Immature natural killer cell (primary cell): ENCODE measurements at regions not wholly inside any gene's neighbourhood (a gene's known extent, or its start where the extent isn't known, plus 50 kb on each side); places are given as distances from the start of the nearest gene placed in this dataset.

Experiments
- DNase-seq, 3 donors: peaks; one replicate each; pipeline ENCODE4 v3.0.0; 2022; ENCODE audit warnings: mixed read lengths in 1 of 3
- H3K27ac Mint-ChIP-seq, 6 donors: one replicate each; pipeline ENCODE4 v1.8.0; 2020; ENCODE audit warnings: mixed read lengths in 6 of 6, mild to moderate bottlenecking in 5 of 6, inconsistent platforms in 4 of 6, moderate library complexity in 3 of 6
- H3K27me3 Mint-ChIP-seq, 3 donors: one replicate each; pipeline ENCODE4 v1.8.0; 2020 to 2021; ENCODE audit warnings: low read depth in 3 of 3, mild to moderate bottlenecking in 3 of 3, mixed read lengths in 3 of 3, moderate library complexity in 3 of 3, inconsistent platforms in 1 of 3
- H3K36me3 Mint-ChIP-seq, 3 donors: one replicate each; pipeline ENCODE4 v1.8.0; 2020; ENCODE audit warnings: mixed read lengths in 3 of 3, inconsistent platforms in 2 of 3, mild to moderate bottlenecking in 2 of 3
- H3K4me1 Mint-ChIP-seq, 2 donors: one replicate each; pipeline ENCODE4 v1.8.0; 2020; ENCODE audit warnings: inconsistent platforms in 2 of 2, mild to moderate bottlenecking in 2 of 2, mixed read lengths in 2 of 2, moderate library complexity in 1 of 2
- H3K4me3 Mint-ChIP-seq, 5 donors: one replicate each; pipeline ENCODE4 v1.8.0; 2020; ENCODE audit warnings: mild to moderate bottlenecking in 5 of 5, mixed read lengths in 5 of 5, inconsistent platforms in 3 of 5, moderate library complexity in 3 of 5
- H3K9me3 Mint-ChIP-seq, 6 donors: one replicate each; pipeline ENCODE4 v1.8.0; 2020; ENCODE audit warnings: mild to moderate bottlenecking in 6 of 6, mixed read lengths in 6 of 6, inconsistent platforms in 4 of 6, moderate library complexity in 3 of 6

DNA sequence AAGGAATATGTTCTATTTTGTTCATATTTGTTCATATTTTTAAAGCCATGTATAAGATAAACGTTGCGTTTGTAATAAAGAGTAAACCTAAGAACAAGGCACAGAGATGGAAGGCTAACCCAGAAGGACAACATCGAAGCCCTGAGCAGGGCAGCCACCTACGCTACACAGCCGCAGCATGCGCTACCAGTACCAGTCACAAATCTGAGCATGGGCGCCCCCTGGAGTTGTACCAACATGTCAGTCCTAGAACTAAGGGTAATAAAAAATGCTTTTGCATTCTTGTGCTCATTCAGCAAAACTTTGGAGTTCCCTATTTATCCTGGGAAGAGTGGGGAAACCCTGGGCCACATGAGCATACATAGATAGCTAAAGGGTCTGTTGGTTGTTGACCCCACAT lies 70.6 kb downstream of the PLEKHG1 start:
- Mint-ChIP-seq H3K4me1 (no peaks in the 10 kb centered on the region), H3K36me3 (no peaks in the 10 kb centered on the region), H3K4me3 (no peak overlapping the region), H3K27me3 (peaks cover 0 to 4% (median 0%) of the 10 kb centered on the region in 3 donors), H3K27ac (no peak overlapping the region), H3K9me3 (no peaks in the 10 kb centered on the region)
- no peak for DNase-seq

DNA sequence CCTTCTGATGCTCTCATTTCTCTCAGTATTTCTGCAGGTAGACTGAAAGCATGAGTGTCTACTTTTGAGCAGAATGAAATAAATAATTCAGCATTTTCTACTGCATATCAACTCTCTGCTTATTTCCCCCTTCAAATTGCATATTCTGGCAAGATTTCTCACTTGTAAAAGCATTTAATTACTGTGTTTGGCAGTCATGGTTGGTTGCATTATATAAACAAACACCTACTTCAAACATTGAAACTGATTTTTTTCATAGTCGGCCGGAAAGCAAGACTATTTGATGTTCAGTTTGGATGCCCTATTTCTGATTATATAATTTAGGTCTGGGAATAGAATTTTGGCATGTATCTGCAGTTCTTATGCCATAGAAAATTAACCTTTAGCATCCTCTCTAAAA lies 73.1 kb downstream of the PLEKHG1 start:
- Mint-ChIP-seq H3K4me3 (no peak overlapping the region), H3K36me3 (no peaks in the 10 kb centered on the region), H3K9me3 (no peaks in the 10 kb centered on the region), H3K4me1 (no peaks in the 10 kb centered on the region), H3K27me3 (peaks cover 0 to 7% (median 6%) of the 10 kb centered on the region in 3 donors), H3K27ac (no peak overlapping the region)
- DNase-seq: no peak

DNA sequence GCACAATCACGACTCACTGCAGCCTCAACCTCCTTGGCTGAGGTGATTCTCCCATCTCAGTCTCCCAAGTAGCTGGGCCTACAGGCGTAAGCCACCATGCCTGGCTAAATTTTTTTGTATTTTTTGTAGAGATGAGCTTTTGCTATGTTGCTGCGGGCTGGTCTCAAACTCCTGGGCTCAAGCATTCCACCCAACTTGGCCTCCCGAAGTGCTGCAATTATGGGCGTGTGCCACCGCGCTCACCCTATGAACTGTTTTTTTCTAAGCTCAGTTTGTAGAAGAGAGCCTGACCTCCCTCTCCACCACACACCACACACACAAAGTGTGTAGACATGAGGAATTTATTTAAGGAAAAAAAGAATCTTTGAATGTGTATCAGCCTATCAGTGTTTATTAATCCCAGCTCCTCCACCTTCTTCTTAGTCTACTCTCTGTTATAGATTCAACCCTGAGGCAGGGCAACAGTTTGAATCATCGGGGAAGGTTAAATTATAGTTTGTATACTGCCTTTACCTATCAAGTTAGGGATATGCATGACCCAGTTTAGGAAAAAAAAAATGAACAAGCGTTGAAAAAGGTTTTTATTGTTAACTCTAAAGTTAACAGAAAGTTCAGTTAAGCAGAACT lies 74.1 kb downstream of the PLEKHG1 start:
- H3K27ac Mint-ChIP-seq: no peak overlapping the region
- no peaks in the 10 kb centered on the region for H3K4me1 Mint-ChIP-seq
- no peak overlapping the region for H3K4me3 Mint-ChIP-seq
- no peaks in the 10 kb centered on the region for H3K36me3 Mint-ChIP-seq
- no peaks in the 10 kb centered on the region for H3K9me3 Mint-ChIP-seq
- no peak for DNase-seq
- H3K27me3 Mint-ChIP-seq: peaks cover 0 to 7% (median 6%) of the 10 kb centered on the region in 3 donors

DNA sequence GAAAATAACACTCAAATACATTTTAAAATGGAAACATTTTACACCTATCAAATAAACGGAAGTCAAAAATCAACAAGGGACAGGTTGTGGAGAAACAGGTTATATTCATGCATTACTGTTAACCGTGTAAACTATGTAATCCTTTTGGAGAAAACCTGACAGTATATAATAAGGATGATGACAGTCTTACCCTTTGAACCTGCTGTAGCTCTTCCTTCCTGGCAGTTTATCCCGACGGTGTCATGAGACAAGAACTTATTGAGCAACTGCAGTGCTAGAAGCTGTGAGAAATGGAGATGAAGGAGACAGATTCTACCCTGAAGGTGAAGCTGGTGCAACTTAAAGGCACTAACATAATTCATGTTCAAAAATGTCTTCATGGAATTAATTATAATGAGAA lies 76.7 kb downstream of the PLEKHG1 start:
- no peaks in the 10 kb centered on the region for H3K4me1 Mint-ChIP-seq
- no peaks in the 10 kb centered on the region for H3K9me3 Mint-ChIP-seq
- DNase-seq: no peak
- H3K36me3 Mint-ChIP-seq: no peaks in the 10 kb centered on the region
- no peak overlapping the region for H3K27ac Mint-ChIP-seq
- H3K27me3 Mint-ChIP-seq: peaks cover 0 to 7% (median 6%) of the 10 kb centered on the region in 3 donors
- H3K4me3 Mint-ChIP-seq: no peak overlapping the region

DNA sequence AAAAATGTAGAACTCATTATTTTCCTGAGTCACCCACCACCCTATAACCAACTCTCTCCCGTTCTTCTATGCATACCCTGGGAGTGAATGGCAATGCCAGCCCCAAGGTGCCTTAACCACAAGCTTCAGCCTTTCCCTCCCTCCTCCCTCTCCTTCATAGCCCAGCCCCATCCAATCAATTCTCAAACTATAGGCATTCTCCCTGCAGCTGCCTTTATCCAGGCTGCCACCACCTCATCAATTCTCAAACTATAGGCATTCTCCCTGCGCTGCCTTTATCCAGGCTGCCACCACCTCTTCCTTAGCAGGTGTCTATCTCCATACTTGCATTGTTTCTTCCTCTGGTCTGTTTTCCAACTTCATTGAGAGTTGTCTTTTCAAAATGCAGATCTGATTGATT lies 77.1 kb downstream of the PLEKHG1 start:
- H3K4me3 Mint-ChIP-seq: no peak overlapping the region
- DNase-seq: no peak
- peaks cover 0 to 7% (median 6%) of the 10 kb centered on the region in 3 donors for H3K27me3 Mint-ChIP-seq
- no peaks in the 10 kb centered on the region for H3K4me1 Mint-ChIP-seq
- H3K9me3 Mint-ChIP-seq: no peaks in the 10 kb centered on the region
- H3K36me3 Mint-ChIP-seq: no peaks in the 10 kb centered on the region
- H3K27ac Mint-ChIP-seq: no peak overlapping the region

DNA sequence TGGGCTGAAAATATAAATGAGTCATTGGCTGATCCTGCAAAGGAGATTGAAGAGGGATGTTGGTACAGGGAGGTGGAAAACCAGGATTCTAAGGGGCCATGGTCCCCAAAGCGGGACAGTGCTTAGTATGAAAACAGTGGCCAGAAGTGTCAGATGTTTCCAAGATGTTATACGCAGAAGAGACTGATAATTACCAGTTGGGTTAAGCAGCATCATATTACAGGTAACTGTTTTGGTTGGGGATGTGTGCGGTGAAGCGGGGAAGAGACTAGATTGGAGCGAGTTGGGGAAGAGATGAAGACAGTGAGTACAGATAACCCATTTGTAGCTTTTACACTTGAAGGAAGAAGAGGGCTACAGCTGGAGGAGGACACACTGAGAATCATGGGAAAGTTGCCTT lies 80.8 kb downstream of the PLEKHG1 start:
- Mint-ChIP-seq H3K27ac (no peak overlapping the region), H3K9me3 (no peaks in the 10 kb centered on the region), H3K27me3 (peaks cover 0 to 10% (median 4%) of the 10 kb centered on the region in 3 donors), H3K36me3 (no peaks in the 10 kb centered on the region), H3K4me1 (no peaks in the 10 kb centered on the region), H3K4me3 (no peak overlapping the region)
- no peak for DNase-seq

DNA sequence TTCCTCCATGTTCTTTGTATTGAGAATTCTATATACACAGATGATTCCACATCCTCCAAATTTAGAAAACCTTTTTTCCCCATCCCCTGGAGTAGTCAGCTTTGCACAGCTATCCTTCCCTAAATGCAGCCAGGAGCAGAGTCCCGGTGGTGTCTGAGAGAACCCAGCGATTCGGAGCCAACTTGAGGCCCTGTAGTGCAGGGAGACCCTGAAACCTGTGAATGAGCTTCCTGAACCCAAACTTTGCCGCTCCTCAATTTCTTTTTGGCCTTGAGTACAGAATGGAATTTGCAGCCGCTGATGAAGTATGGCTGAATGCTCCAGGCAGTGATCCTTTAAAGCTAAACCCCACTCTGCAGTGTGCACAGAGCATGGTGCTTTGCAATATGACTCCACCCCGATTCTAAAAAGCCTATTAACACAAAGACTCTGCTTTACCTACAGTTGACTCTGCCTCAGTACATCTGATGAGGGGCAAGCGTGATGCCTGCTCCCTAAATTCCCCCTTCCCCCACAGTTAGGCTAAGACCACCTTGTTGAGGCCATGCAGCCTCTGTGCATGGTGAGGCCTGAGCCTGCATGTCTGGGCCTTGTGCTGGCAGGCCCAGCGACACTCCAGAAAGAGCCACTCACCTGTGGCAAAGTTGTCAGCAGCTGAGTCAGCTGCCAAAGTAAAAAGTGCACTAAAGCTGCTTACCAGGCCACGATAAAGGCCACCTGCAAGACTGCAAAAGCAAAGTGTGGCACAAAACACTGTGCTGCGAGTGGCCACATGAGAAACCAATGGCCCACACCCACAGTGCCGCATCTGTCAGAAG lies 82.1 kb downstream of the PLEKHG1 start:
- H3K27me3 Mint-ChIP-seq: peaks cover 0 to 7% (median 4%) of the 10 kb centered on the region in 3 donors
- no peak for DNase-seq
- H3K4me3 Mint-ChIP-seq: no peak overlapping the region
- no peak overlapping the region for H3K27ac Mint-ChIP-seq
- no peaks in the 10 kb centered on the region for H3K9me3 Mint-ChIP-seq
- H3K4me1 Mint-ChIP-seq: no peaks in the 10 kb centered on the region
- no peaks in the 10 kb centered on the region for H3K36me3 Mint-ChIP-seq

DNA sequence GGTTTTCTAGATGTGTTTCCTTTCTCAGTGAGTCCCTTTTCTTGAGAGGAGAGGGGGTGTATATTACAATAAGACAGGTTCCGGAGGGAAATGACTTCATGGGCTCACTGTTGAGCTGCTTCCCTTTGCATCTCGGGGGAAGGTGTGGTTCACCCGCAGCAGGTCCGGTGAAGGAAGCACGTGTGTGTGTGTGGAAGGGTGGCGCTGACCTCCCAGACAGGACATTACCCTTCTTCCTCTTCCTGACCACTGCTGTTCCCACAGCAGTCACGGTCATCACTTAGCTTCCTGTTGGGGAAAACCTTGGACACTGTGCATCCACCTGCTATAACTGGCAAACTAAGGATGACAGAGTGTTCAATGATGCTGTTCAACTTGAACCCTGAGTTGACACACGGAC lies 83.6 kb downstream of the PLEKHG1 start:
- H3K9me3 Mint-ChIP-seq: no peaks in the 10 kb centered on the region
- no peak overlapping the region for H3K27ac Mint-ChIP-seq
- no peak overlapping the region for H3K4me3 Mint-ChIP-seq
- peaks cover 0 to 4% (median 0%) of the 10 kb centered on the region in 3 donors for H3K27me3 Mint-ChIP-seq
- no peaks in the 10 kb centered on the region for H3K36me3 Mint-ChIP-seq
- DNase-seq: no peak
- H3K4me1 Mint-ChIP-seq: no peaks in the 10 kb centered on the region

DNA sequence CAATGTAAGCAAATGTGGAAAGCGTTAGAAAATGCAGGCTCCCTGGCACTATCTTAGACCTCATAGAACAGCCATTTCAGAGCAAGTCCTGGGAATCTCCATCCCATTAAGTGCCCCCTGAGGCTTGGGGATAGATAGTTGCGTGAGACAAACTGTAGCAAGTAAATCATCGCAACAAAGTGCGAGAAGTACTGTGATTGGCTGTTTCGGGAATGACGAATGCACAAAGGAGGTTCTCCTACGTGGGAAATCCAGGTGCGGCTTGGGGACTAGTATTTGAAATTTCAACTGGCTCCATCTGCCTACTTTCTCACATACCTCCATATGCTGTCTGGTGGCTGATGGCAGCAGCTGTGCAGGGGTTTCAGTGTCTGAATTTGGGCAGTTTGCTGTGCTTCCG lies 84.5 kb downstream of the PLEKHG1 start:
- H3K9me3 Mint-ChIP-seq: peaks cover 0 to 1% (median 0%) of the 10 kb centered on the region in 6 donors
- no peak overlapping the region for H3K27ac Mint-ChIP-seq
- H3K4me1 Mint-ChIP-seq: no peaks in the 10 kb centered on the region
- no peak for DNase-seq
- H3K27me3 Mint-ChIP-seq: peaks cover 0 to 4% (median 0%) of the 10 kb centered on the region in 3 donors
- H3K36me3 Mint-ChIP-seq: no peaks in the 10 kb centered on the region
- no peak overlapping the region for H3K4me3 Mint-ChIP-seq

DNA sequence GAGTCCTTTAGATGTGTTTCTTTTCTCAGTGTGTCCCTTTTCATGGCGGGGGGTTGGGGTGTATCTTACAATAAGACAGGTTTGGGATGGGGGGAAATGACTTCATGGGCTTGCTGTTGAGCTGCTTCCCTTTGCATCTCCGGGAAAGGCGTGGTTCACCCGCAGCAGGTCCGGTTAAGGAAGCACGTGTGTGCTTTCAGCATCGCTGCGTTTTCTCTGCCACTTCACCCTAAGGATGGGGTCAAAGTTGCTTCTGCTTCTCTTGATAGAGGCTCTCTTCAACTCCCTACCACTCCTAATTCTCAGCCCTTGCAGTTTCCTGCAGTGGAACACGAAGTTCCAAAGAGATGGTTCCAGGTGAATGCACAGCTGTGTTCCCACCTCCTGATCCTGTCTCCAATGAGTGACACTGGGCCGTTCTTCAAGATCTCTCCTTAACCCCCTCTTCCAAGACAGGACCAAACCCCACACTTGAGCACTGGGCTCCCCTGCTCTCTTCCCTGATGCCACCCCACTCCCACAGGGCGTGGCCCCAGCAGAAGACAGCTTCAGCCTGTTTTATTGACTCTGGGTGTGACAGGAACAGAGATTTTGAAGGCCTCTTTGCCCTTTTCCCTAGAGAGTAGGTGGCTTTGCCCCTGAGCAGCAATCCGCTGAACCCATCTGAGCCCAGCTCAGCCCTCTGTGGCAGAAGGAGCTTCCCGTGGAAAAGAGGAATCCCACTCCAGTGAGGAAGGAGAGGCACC lies 85.2 kb downstream of the PLEKHG1 start:
- Mint-ChIP-seq H3K4me3 (no peak overlapping the region), H3K27me3 (peaks cover 0 to 4% (median 0%) of the 10 kb centered on the region in 3 donors), H3K36me3 (no peaks in the 10 kb centered on the region), H3K9me3 (peaks cover 0 to 1% (median 0%) of the 10 kb centered on the region in 6 donors), H3K27ac (no peak overlapping the region), H3K4me1 (no peaks in the 10 kb centered on the region)
- no peak for DNase-seq

DNA sequence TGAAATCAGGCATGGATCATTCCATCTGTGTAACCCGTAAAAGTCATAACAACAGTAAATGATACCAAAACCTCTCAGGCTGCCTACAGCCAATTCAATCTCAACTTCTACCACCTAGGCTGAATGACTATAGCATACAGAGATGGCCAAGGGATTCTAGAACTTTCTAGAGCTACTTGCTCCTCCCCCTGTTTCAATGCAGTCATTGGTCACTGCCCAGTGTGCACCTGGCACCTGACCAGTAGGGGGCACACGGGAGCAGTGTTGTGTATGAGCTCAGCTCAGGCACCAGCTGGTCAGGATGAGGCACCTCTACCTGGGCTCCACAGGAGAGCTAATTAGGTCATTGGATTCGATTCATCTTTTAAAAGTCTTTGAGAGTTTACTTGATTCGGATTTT lies 86.2 kb downstream of the PLEKHG1 start:
- H3K36me3 Mint-ChIP-seq: no peaks in the 10 kb centered on the region
- H3K4me1 Mint-ChIP-seq: no peaks in the 10 kb centered on the region
- peaks cover 0 to 1% (median 0%) of the 10 kb centered on the region in 6 donors for H3K9me3 Mint-ChIP-seq
- no peak overlapping the region for H3K27ac Mint-ChIP-seq
- no peak overlapping the region for H3K4me3 Mint-ChIP-seq
- DNase-seq: peak in 2 of 3 donors; percentile 1
- H3K27me3 Mint-ChIP-seq: peaks cover 0 to 4% (median 0%) of the 10 kb centered on the region in 3 donors

DNA sequence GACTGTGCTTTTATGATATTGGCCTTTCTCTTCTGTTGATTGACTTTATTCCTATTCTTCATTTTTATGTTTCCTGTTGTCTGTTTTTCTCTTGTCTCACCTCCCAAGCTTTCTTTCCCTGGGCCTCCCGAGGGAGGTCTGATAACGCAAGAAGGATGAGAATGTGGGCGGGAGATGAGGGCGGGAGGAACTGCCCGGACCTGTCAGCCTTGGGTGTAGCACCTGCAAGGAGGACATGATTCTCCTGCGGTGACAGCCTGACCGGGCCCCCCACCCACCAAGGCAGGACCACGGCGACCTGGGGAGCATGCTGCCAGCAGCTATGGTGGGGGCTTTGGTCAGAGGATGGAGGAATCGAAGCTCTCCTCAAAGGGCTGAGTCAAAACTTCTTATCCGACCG lies 86.9 kb downstream of the PLEKHG1 start:
- no peak for DNase-seq
- no peak overlapping the region for H3K4me3 Mint-ChIP-seq
- peaks cover 0 to 1% (median 0%) of the 10 kb centered on the region in 6 donors for H3K9me3 Mint-ChIP-seq
- H3K4me1 Mint-ChIP-seq: no peaks in the 10 kb centered on the region
- H3K36me3 Mint-ChIP-seq: no peaks in the 10 kb centered on the region
- peaks cover 0 to 4% (median 0%) of the 10 kb centered on the region in 3 donors for H3K27me3 Mint-ChIP-seq
- H3K27ac Mint-ChIP-seq: no peak overlapping the region

DNA sequence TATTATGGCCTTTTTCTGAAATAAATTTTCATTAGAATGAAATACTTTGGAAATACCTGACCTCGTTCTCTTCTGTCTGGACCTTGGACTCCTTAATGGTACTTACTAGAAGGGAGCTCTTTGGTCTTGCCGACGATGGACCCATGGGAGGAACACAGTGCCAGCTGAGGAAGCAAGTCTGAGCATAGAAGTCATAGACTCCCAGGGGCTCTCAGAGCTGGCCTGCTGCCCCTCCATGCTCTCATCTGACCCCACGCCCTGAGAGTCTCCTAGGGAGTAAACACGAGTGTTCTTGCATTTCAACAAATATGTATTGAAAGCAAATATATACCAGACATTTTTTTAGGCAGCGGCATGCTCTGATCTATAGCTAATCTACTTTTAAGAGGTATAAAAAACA lies 87.8 kb downstream of the PLEKHG1 start:
- Mint-ChIP-seq H3K4me1 (no peaks in the 10 kb centered on the region), H3K27ac (no peak overlapping the region), H3K36me3 (no peaks in the 10 kb centered on the region), H3K27me3 (peaks cover 0 to 5% (median 0%) of the 10 kb centered on the region in 3 donors), H3K4me3 (no peak overlapping the region), H3K9me3 (peaks cover 0 to 1% (median 0%) of the 10 kb centered on the region in 6 donors)
- DNase-seq: no peak
